WERI-Rb-1 (cell line): ENCODE measurements at regions not wholly inside any gene's neighbourhood (a gene's known extent, or its start where the extent isn't known, plus 50 kb on each side); places are given as distances from the start of the nearest gene placed in this dataset.

Source experiments
- DNase-seq: peaks from one replicate; pipeline ENCODE4 v3.0.0-alpha.2; 2020
- H3K27ac ChIP-seq: fragments of 250-450 bp; sonication (Bioruptor Pico); 2 replicates; pipeline ENCODE4 v1.5.1; 2020; ENCODE audit warnings: mild to moderate bottlenecking, moderate library complexity
- H3K27me3 ChIP-seq: fragments of 250-450 bp; sonication (Bioruptor Pico); 2 replicates; pipeline ENCODE4 v1.5.1; 2021; ENCODE audit warnings: mild to moderate bottlenecking, low read depth, moderate library complexity; ENCODE audit not compliant: insufficient read depth, severe bottlenecking
- H3K36me3 ChIP-seq: fragments of 250-450 bp; sonication (Bioruptor Pico); 2 replicates; pipeline ENCODE4 v1.5.1; 2020; ENCODE audit warnings: mild to moderate bottlenecking, moderate library complexity
- H3K4me3 ChIP-seq: 2 replicates; pipeline ENCODE4 v1.5.1; 2011; ENCODE audit warnings: low read depth, mild to moderate bottlenecking, control low read depth, low read length
- H3K9me3 ChIP-seq: fragments of 250-450 bp; sonication (Bioruptor Pico); 2 replicates; pipeline ENCODE4 v1.5.1; 2021; ENCODE audit warnings: mild to moderate bottlenecking, moderate library complexity; ENCODE audit not compliant: severe bottlenecking
- CTCF ChIP-seq: IDR thresholded peaks from 2 replicates; pipeline ENCODE4 v1.5.1; 2011; ENCODE audit warnings: low read depth, mild to moderate bottlenecking, control low read depth, inconsistent platforms, low read length

- Histone ChIP-seq H3K27me3 (no peaks in the 10 kb centered on the region), H3K9me3 (peaks cover 13% of the 10 kb centered on the region), H3K27ac (no peak overlapping the region), H3K4me3 (no peak overlapping the region), H3K36me3 (no peaks in the 10 kb centered on the region)
- TF ChIP-seq CTCF, result no peak
- DNase-seq, result no peak
Observed at GRCh38 chr14:31971612-31972011, 105.5 kb upstream of the ARHGAP5 start.

- H3K27ac ChIP-seq, result no peak overlapping the region
- H3K4me3 ChIP-seq, result no peak overlapping the region
- TF ChIP-seq CTCF, result no peak
- no peaks in the 10 kb centered on the region for H3K36me3 ChIP-seq
- H3K9me3 ChIP-seq, result peaks cover 8% of the 10 kb centered on the region
- DNase-seq, result no peak
- no peaks in the 10 kb centered on the region for H3K27me3 ChIP-seq
Observed at GRCh38 chr14:31977001-31977556, 100.0 kb upstream of the ARHGAP5 start.

- Histone ChIP-seq H3K9me3 (peaks cover 7% of the 10 kb centered on the region), H3K27me3 (no peaks in the 10 kb centered on the region), H3K27ac (no peak overlapping the region), H3K36me3 (no peaks in the 10 kb centered on the region), H3K4me3 (no peak overlapping the region)
- TF ChIP-seq CTCF, result no peak
- DNase-seq, result no peak
Observed at GRCh38 chr14:31978423-31978822, 98.7 kb upstream of the ARHGAP5 start.

- H3K4me3 ChIP-seq, result no peak overlapping the region
- DNase-seq, result no peak
Observed at GRCh38 chr14:31982642-31983041, 94.5 kb upstream of the ARHGAP5 start.

GRCh38 chr14:31986405-31986804 is 90.7 kb upstream of the ARHGAP5 start:
- no peaks in the 10 kb centered on the region for H3K36me3 ChIP-seq
- H3K27me3 ChIP-seq, result no peaks in the 10 kb centered on the region
- H3K9me3 ChIP-seq, result no peaks in the 10 kb centered on the region
- DNase-seq, result no peak
- no peak for TF ChIP-seq CTCF
- H3K4me3 ChIP-seq, result no peak overlapping the region
- H3K27ac ChIP-seq, result no peak overlapping the region

More at GRCh38 chr14:31982642-31983041, 94.5 kb upstream of the ARHGAP5 start:
- Histone ChIP-seq H3K27me3 (no peaks in the 10 kb centered on the region), H3K36me3 (no peaks in the 10 kb centered on the region), H3K9me3 (no peaks in the 10 kb centered on the region), H3K27ac (no peak overlapping the region)
- TF ChIP-seq CTCF, result no peak

DNA sequence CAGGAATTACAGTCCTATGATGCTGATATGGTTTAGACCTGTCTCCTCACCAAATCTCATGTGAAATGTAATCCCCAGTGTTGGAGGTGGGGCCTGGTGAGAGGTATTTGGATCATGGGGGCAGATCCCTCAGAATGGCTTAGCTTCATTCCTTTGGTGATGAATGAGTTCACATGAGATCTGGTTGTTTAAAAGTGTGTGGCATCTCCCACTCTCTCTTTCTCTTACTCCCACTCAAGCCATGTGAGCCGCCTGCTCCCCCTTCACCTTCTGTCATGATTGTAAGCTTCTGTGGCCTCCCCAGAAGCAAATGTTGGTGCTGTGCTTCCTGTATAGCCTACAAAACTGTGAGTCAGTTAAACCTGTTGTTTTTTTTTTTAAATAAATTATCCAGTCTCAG is 89.4 kb upstream of the ARHGAP5 start:
- TF ChIP-seq CTCF, result no peak

More for the DNA sequence above, 89.4 kb upstream of the ARHGAP5 start:
- Histone ChIP-seq H3K27ac (no peak overlapping the region), H3K9me3 (no peaks in the 10 kb centered on the region), H3K36me3 (no peaks in the 10 kb centered on the region), H3K27me3 (no peaks in the 10 kb centered on the region), H3K4me3 (no peak overlapping the region)
- DNase-seq, result no peak
